ENCODE measurements at regions not wholly inside any gene's neighbourhood (a gene's known extent, or its start where the extent isn't known, plus 50 kb on each side); places are given as distances from the start of the nearest gene placed in this dataset.

GRCh38 chr11:120061036-120061760 is 76.7 kb downstream of the TRIM29 start:
- H3K4me3 ChIP-seq: no peak overlapping the region
- H3K27ac ChIP-seq: no peak overlapping the region
- peaks cover 0 to 8% (median 0%) of the 10 kb centered on the region in 4 donors for H3K4me1 ChIP-seq
- no peaks in the 10 kb centered on the region for H3K36me3 ChIP-seq
- H3K27me3 ChIP-seq: peaks cover 0 to 20% (median 15%) of the 10 kb centered on the region in 3 donors
- TF ChIP-seq POLR2A (IDR thresholded peaks at IDR 0.05) (no peak), EP300 (IDR thresholded peaks at IDR 0.05) (no peak)
- intact Hi-C loops (cut with DNase I): no loop called here
- H3K9me3 ChIP-seq: no peaks in the 10 kb centered on the region
- 82 to 84% methylated on average over 12 of the region's 12 CpGs for WGBS, 2 donors
- DNase-seq: no peak

GRCh38 chr11:120060512-120060911 is 77.4 kb downstream of the TRIM29 start:
- peaks cover 0 to 20% (median 15%) of the 10 kb centered on the region in 3 donors for H3K27me3 ChIP-seq
- no peak for DNase-seq
- H3K4me1 ChIP-seq: peaks cover 0 to 8% (median 0%) of the 10 kb centered on the region in 4 donors
- H3K27ac ChIP-seq: no peak overlapping the region
- H3K9me3 ChIP-seq: no peaks in the 10 kb centered on the region
- 90 to 94% methylated on average over 7 of the region's 7 CpGs for WGBS, 2 donors
- no peak for TF ChIP-seq POLR2AphosphoS5 (IDR thresholded peaks at IDR 0.05)
- TF ChIP-seq EP300 (IDR thresholded peaks at IDR 0.05): no peak
- TF ChIP-seq POLR2A (IDR thresholded peaks at IDR 0.05): no peak
- no peak for TF ChIP-seq CTCF (IDR thresholded peaks at IDR 0.05)
- intact Hi-C loops (cut with DNase I): no loop called here
- H3K36me3 ChIP-seq: no peaks in the 10 kb centered on the region
- H3K4me3 ChIP-seq: no peak overlapping the region

GRCh38 chr11:120058931-120059330 is 79.0 kb downstream of the TRIM29 start:
- DNase-seq: no peak
- peaks cover 0 to 20% (median 15%) of the 10 kb centered on the region in 3 donors for H3K27me3 ChIP-seq
- no peaks in the 10 kb centered on the region for H3K36me3 ChIP-seq
- intact Hi-C loops (cut with DNase I): no loop called here
- no peaks in the 10 kb centered on the region for H3K9me3 ChIP-seq
- H3K4me1 ChIP-seq: peaks cover 0 to 8% (median 0%) of the 10 kb centered on the region in 4 donors
- TF ChIP-seq POLR2AphosphoS5 (IDR thresholded peaks at IDR 0.05): no peak
- no peak for TF ChIP-seq EP300 (IDR thresholded peaks at IDR 0.05)
- TF ChIP-seq CTCF (IDR thresholded peaks at IDR 0.05): no peak
- TF ChIP-seq POLR2A (IDR thresholded peaks at IDR 0.05): no peak
- H3K27ac ChIP-seq: no peak overlapping the region
- 92 to 93% methylated on average over 4 of the region's 4 CpGs for WGBS, 2 donors
- no peak overlapping the region for H3K4me3 ChIP-seq

- WGBS, 2 donors: 36 to 61% methylated on average over 18 of the region's 18 CpGs
Observed at GRCh38 chr11:120057595-120058581, 80.0 kb downstream of the TRIM29 start.

More at GRCh38 chr11:120057595-120058581, 80.0 kb downstream of the TRIM29 start:
- no peak overlapping the region for H3K4me3 ChIP-seq
- intact Hi-C loops (cut with DNase I): no loop called here
- peaks cover 0 to 16% (median 15%) of the 10 kb centered on the region in 3 donors for H3K27me3 ChIP-seq
- no peaks in the 10 kb centered on the region for H3K9me3 ChIP-seq
- peaks cover 0 to 8% (median 0%) of the 10 kb centered on the region in 4 donors for H3K4me1 ChIP-seq
- H3K27ac ChIP-seq: no peak overlapping the region
- no peak for DNase-seq
- H3K36me3 ChIP-seq: no peaks in the 10 kb centered on the region
- TF ChIP-seq EP300 (IDR thresholded peaks at IDR 0.05) (no peak), POLR2AphosphoS5 (IDR thresholded peaks at IDR 0.05) (no peak), CTCF (IDR thresholded peaks at IDR 0.05) (no peak), POLR2A (IDR thresholded peaks at IDR 0.05) (no peak)
